Cardiac fibroblast (primary cell): ENCODE measurements at regions not wholly inside any gene's neighbourhood (a gene's known extent, or its start where the extent isn't known, plus 50 kb on each side); places are given as distances from the start of the nearest gene placed in this dataset.

ENCODE experiments used
- DNase-seq, 2 donors: peaks; one replicate each; pipeline versions ENCODE4 v3.0.0 to v3.0.0-alpha.2; 2010; ENCODE audit warnings: low read depth in 2 of 2
- H3K4me3 ChIP-seq, 2 donors: replicated peaks in 1 of 2; 1 replicate in 1 of 2; 2 replicates in 1 of 2; pipeline ENCODE4 v1.5.1; 2011; ENCODE audit warnings: low read depth in 2 of 2, low read length in 2 of 2, mild to moderate bottlenecking in 2 of 2, moderate library complexity in 1 of 2
- CTCF ChIP-seq: IDR thresholded peaks from one replicate; pipeline ENCODE4 v1.5.1; 2011; ENCODE audit warnings: low read depth, mild to moderate bottlenecking, low read length, inconsistent platforms

- TF ChIP-seq CTCF = no peak
- DNase-seq = no peak
- H3K4me3 ChIP-seq = no peak overlapping the region
These were observed 900.9 kb downstream of the BCL11B start for GRCh38 chr14:98371141-98371540.

GRCh38 chr14:98374136-98374535 lies 897.9 kb downstream of the BCL11B start:
- no peak for DNase-seq
- TF ChIP-seq CTCF = no peak

GRCh38 chr14:98375566-98375965 lies 896.4 kb downstream of the BCL11B start:
- no peak for TF ChIP-seq CTCF
- DNase-seq = no peak
- no peak overlapping the region for H3K4me3 ChIP-seq

More at GRCh38 chr14:98374136-98374535, 897.9 kb downstream of the BCL11B start:
- H3K4me3 ChIP-seq = no peak overlapping the region

- no peak for DNase-seq
- H3K4me3 ChIP-seq = no peak overlapping the region
- TF ChIP-seq CTCF = no peak
These were observed 892.2 kb downstream of the BCL11B start for GRCh38 chr14:98379830-98380229.

GRCh38 chr14:98382662-98383061 lies 889.3 kb downstream of the BCL11B start:
- no peak for TF ChIP-seq CTCF
- no peak for DNase-seq
- no peak overlapping the region for H3K4me3 ChIP-seq

GRCh38 chr14:98385851-98386250 lies 886.1 kb downstream of the BCL11B start:
- no peak overlapping the region for H3K4me3 ChIP-seq
- no peak for TF ChIP-seq CTCF
- no peak for DNase-seq

- DNase-seq = no peak
- TF ChIP-seq CTCF = no peak
- no peak overlapping the region for H3K4me3 ChIP-seq
These were observed 880.9 kb downstream of the BCL11B start for GRCh38 chr14:98391061-98391460.
